ENCODE measurements at regions not wholly inside any gene's neighbourhood (a gene's known extent, or its start where the extent isn't known, plus 50 kb on each side); places are given as distances from the start of the nearest gene placed in this dataset.

DNA sequence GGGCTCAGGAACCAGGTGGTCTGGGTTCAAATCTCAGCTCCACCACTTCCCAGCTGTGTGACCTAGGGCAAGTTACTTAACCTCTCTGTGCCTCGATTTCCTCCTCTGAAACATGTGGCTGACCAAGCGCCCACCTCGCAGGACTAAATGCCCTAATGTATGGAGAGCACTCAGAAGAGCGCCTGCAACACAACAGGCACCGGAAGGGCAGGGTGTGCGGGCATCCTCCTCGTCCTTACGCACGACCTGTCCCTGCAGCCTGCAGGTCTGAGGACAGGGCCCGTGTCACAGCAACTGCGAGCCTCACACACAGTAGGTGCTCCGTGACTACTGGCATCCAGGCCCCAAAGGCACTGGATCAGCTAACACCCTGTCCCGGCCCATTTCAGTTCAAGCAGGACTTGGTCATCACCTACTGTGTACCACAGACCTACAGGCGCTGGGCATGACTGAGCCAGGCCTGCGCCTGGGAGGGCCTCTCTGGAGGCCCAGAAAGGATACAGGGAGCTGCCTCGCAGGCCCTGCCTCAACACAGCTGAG, 131.5 kb downstream of the NCOR2 start:
- Histone ChIP-seq H3K4me1 (replicated peaks in 1 of 2) (peaks cover 26 to 38% of the 10 kb centered on the region in 2 donors), H3K27ac (peak overlapping the region in 1 of 2 donors; percentile 37), H3K4me3 (no peak overlapping the region)
- in situ Hi-C loops (cut with MboI; ENCODE audit: low pct_unique_long_range_greater_than_20kb in 2 of 9, low sequenced_read_pairs in 9 of 9, unreplicated experiment in 9 of 9): no loop called here
- ATAC-seq (replicated peaks in 6 of 8): peak in 3 of 8 experiments; percentile 1 to 6 (median 5)
- WGBS, 10 experiments: 97 to 100% methylated on average over 2 to 9 of the region's 16 CpGs; no CpG with 5 or more reads in 8 of the 10 experiments

DNA sequence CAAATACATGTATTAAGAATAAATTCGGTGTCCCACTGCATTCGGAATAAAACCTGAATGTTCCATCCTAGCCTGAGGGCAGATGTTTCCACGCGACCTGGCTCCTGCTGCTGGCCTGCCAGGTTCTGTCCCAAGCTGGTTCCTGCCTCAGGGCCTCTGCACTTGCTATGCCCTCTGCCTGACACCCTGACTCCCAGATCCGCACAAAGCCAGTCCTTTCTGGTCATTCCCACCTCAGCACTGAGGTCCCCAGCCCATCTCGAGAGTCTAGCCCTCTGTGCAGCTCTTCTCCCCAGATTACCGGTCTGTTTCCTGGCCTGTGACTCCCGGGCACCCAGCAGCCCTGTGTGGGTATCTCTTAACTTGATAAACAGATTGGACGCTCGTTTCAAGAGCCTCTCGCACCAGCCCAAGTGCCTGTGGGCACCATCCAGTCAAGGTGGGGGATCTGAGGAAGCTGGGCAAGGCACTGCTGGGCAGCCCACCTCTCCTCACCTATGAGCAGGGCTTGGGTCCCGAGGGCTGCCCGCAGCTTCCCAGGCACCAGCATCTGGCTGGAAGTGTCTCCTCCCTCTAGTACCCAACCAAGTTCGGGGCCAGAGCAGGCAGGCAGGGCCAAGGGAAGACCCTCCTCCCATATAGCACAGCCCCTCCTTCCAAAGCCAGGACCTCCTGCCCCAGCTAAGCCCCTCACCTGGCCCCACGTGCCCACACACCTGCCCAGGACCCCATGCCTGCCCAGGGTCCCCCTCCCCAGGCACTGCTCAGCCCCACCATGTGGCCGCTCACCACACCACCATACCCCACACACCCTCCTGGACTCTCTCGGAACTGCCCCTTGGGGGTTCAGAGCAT, 132.2 kb downstream of the NCOR2 start:
- 0 to 92% (median 74%) methylated on average over 1 to 10 of the region's 17 CpGs; no CpG with 5 or more reads in 2 of the 10 experiments for WGBS, 10 experiments
- in situ Hi-C loops (cut with MboI; ENCODE audit: low pct_unique_long_range_greater_than_20kb in 2 of 9, low sequenced_read_pairs in 9 of 9, unreplicated experiment in 9 of 9): no loop called here
- no peak overlapping the region for H3K4me3 ChIP-seq
- ATAC-seq (replicated peaks in 6 of 8): peak in 4 of 8 experiments; percentile 4 to 32 (median 26)
- peak overlapping the region; percentile 45 to 80 for H3K27ac ChIP-seq
- H3K4me1 ChIP-seq (replicated peaks in 1 of 2): peaks cover 26 to 38% of the 10 kb centered on the region in 2 donors

DNA sequence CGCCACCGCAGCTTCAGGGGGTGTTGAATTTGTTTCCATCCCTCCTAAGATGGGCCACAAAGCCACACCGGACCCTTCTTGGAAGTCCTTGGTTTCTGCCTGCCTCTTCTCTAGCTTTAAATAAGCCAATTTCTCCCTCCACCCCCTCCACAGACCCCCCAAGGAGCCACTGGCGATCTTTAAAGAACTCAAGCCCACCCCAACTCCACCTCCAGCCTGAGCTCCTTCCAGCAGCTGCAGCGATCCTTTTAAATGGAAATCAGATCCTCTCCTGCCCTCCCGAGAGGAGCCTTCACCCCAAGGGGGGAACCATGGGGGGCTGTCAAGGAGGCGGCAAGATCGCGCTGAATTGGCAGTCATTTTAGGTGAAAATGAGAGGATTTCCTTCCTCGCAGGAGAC, 133.1 kb downstream of the NCOR2 start:
- H3K4me1 ChIP-seq (replicated peaks in 1 of 2): peaks cover 27 to 41% of the 10 kb centered on the region in 2 donors
- 7 to 100% (median 14%) methylated on average over 1 to 4 of the region's 10 CpGs; no CpG with 5 or more reads in 7 of the 10 experiments for WGBS, 10 experiments
- no peak overlapping the region for H3K4me3 ChIP-seq
- H3K27ac ChIP-seq: peak overlapping the region; percentile 59 to 80
- in situ Hi-C loops (cut with MboI; ENCODE audit: low pct_unique_long_range_greater_than_20kb in 2 of 9, low sequenced_read_pairs in 9 of 9, unreplicated experiment in 9 of 9): no loop called here
- peak in 4 of 8 experiments; percentile 5 to 33 (median 26) for ATAC-seq (replicated peaks in 6 of 8)

DNA sequence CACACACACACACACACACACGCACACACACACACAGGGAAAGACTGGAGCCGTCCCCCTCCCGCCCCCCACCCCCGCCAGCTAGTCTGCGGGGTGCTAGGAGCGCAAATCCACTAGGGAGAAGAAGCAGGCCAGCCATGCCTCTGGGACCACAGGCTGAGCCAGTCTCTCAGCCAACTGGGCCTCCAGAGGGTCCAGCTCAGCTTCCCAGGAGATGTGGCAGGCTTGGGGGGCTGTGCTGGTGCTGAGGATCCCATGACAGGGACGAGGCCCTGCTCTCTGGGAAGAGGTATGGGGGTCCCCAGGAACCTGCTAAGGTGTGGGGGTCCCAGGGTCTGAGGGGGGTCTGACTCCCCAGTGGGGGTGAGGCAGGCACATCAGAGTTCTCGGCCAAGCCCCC, 133.5 kb downstream of the NCOR2 start:
- Histone ChIP-seq H3K4me1 (replicated peaks in 1 of 2) (peaks cover 32 to 46% of the 10 kb centered on the region in 2 donors), H3K27ac (peak overlapping the region; percentile 59 to 80), H3K4me3 (no peak overlapping the region)
- peak in 5 of 8 experiments; percentile 51 to 61 (median 60) for ATAC-seq (replicated peaks in 6 of 8)
- in situ Hi-C loops (cut with MboI; ENCODE audit: low pct_unique_long_range_greater_than_20kb in 2 of 9, low sequenced_read_pairs in 9 of 9, unreplicated experiment in 9 of 9): no loop called here
- no CpG with 5 or more reads among the region's 8 CpGs for WGBS, 10 experiments

DNA sequence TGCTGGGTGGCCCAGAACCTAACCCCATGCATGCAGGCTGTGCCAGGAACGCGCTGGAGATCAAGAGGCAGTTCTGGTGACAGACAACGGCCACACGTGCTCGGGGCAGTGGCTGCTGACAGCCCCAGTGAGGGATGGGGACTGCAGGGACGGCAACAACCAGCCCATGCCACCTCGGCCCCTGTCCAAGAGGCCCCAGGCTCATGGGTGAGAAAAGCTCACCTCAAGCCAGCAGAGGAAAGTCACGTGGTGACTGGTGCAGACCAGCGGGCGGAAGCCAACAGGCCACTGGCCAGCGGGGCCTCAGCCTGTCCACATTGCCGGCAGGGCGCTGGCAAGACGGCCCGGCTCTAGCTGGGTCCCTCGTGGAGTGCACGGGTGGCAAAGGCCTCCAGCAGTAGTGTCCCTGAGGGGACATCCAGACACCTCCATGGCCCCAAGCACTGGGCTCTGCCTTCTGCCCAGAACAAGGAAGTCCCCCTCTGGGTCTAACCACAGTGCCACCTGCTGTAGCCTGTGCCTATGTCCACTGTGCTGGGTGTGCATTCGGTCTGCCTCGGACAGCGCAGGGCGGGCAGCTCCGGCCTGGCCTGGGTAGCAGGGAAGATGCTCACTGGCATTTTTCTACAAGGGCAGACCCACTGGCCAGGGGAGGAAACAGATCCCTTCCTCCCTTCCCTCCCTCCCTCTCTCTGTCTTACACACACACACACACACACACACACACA, 134.1 kb downstream of the NCOR2 start:
- Histone ChIP-seq H3K4me1 (replicated peaks in 1 of 2) (peaks cover 37 to 51% of the 10 kb centered on the region in 2 donors), H3K4me3 (no peak overlapping the region), H3K27ac (peak overlapping the region; percentile 59 to 80)
- peak in 5 of 8 experiments; percentile 29 to 45 (median 41) for ATAC-seq (replicated peaks in 6 of 8)
- WGBS, 10 experiments: 72 to 95% (median 83%) methylated on average over 4 to 6 of the region's 22 CpGs; no CpG with 5 or more reads in 7 of the 10 experiments
- in situ Hi-C loops (cut with MboI; ENCODE audit: low pct_unique_long_range_greater_than_20kb in 2 of 9, low sequenced_read_pairs in 9 of 9, unreplicated experiment in 9 of 9): no loop called here

DNA sequence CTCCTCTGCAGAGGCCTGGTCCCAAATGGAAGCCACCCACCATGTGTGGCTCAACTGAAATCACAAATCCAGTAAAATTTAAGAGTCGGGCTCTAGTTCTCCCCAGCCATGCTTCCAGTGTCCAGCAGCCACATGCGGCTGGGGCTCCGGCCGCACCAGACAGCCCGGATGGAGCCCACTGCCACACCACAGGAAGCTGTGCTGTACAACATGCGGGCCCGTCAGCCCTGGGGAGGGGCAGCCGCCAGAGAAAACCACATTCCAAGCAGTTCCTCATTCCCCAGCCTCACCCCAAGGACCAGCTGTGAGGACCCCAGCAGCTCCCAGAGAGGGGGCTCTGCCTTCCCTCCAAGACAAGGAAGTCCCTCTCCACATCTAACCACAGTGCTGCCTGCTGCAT, 135.0 kb downstream of the NCOR2 start:
- WGBS, 10 experiments: 90 to 100% (median 100%) methylated on average over 1 to 2 of the region's 8 CpGs; no CpG with 5 or more reads in 5 of the 10 experiments
- no peak overlapping the region for H3K4me3 ChIP-seq
- in situ Hi-C loops (cut with MboI; ENCODE audit: low pct_unique_long_range_greater_than_20kb in 2 of 9, low sequenced_read_pairs in 9 of 9, unreplicated experiment in 9 of 9): no loop called here
- H3K27ac ChIP-seq: no peak overlapping the region
- peaks cover 47 to 61% of the 10 kb centered on the region in 2 donors for H3K4me1 ChIP-seq (replicated peaks in 1 of 2)
- ATAC-seq (replicated peaks in 6 of 8): no peak

DNA sequence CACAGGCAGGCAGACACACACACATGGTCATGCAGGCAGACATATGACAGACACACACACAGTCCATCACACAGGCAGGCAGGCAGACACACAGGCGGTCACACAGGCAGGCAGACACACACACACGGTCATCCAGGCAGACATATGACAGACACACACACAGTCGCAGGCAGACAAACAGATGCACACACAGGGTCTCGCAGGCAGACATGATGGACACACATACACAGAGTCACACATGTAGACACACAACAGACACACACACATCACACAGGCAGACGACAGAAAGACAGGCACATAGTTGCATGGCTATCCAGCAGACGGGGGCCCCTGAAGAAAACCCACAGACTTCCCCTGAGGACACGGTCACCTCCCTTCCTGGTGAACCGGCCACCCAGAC, 135.4 kb downstream of the NCOR2 start:
- H3K27ac ChIP-seq: no peak overlapping the region
- no peak for ATAC-seq (replicated peaks in 6 of 8)
- WGBS, 10 experiments: 60 to 100% (median 87%) methylated on average over 1 to 3 of the region's 8 CpGs; no CpG with 5 or more reads in 5 of the 10 experiments
- no peak overlapping the region for H3K4me3 ChIP-seq
- peaks cover 51 to 65% of the 10 kb centered on the region in 2 donors for H3K4me1 ChIP-seq (replicated peaks in 1 of 2)
- in situ Hi-C loops (cut with MboI; ENCODE audit: low pct_unique_long_range_greater_than_20kb in 2 of 9, low sequenced_read_pairs in 9 of 9, unreplicated experiment in 9 of 9): no loop called here

DNA sequence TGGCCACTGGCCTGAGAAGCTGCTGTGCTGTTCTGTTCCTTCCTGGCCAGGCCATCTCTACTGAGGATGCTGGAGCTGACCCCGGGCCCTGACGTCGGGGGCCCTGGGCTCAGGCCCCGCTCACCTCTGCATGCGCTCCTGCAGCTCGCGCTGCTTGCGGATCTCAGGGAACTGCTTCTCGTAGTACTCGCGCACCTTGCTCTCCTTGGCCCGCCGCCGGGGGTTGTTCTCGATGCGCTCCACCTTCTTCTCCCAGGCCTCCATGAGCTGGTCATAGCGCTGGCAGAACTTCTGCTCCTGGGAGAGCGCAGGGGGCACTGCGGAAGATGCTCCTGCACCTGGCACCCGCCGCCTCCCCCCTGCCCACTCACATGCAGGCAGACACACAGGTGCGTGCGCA, 135.6 kb downstream of the RFLNA start:
- no peak overlapping the region for H3K27ac ChIP-seq
- WGBS, 10 experiments: 93 to 100% (median 100%) methylated on average over 4 to 7 of the region's 23 CpGs; no CpG with 5 or more reads in 6 of the 10 experiments
- in situ Hi-C loops (cut with MboI; ENCODE audit: low pct_unique_long_range_greater_than_20kb in 2 of 9, low sequenced_read_pairs in 9 of 9, unreplicated experiment in 9 of 9): no loop called here
- no peak overlapping the region for H3K4me3 ChIP-seq
- ATAC-seq (replicated peaks in 6 of 8): no peak
- H3K4me1 ChIP-seq (replicated peaks in 1 of 2): peaks cover 63 to 73% of the 10 kb centered on the region in 2 donors

DNA sequence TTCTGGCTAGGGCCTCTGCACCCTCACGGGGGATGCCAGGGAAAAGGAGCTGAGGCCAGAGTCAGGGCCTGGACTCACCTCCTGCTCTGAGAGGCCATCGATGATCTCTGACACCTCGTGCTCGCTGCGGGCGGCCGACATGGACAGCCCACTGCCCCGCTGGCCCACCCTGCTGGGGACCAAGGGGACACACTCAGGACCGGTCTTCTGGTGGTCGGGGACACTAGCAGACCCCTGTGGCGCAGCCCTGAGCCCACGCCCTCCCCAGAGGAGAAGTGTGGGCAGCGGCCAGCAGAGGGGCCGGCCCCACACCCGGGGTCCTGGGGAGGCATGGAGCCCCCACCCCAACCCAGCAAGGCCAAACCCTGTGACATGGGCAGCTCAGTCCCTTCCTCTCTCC, 134.6 kb downstream of the RFLNA start:
- Histone ChIP-seq H3K4me1 (replicated peaks in 1 of 2) (peaks cover 63 to 64% of the 10 kb centered on the region in 2 donors), H3K27ac (peak overlapping the region; percentile 80 to 83), H3K4me3 (no peak overlapping the region)
- in situ Hi-C loops (cut with MboI; ENCODE audit: low pct_unique_long_range_greater_than_20kb in 2 of 9, low sequenced_read_pairs in 9 of 9, unreplicated experiment in 9 of 9): no loop called here
- 100% methylated on average over 1 of the region's 15 CpGs; no CpG with 5 or more reads in 9 of the 10 experiments for WGBS, 10 experiments
- ATAC-seq (replicated peaks in 6 of 8): no peak

DNA sequence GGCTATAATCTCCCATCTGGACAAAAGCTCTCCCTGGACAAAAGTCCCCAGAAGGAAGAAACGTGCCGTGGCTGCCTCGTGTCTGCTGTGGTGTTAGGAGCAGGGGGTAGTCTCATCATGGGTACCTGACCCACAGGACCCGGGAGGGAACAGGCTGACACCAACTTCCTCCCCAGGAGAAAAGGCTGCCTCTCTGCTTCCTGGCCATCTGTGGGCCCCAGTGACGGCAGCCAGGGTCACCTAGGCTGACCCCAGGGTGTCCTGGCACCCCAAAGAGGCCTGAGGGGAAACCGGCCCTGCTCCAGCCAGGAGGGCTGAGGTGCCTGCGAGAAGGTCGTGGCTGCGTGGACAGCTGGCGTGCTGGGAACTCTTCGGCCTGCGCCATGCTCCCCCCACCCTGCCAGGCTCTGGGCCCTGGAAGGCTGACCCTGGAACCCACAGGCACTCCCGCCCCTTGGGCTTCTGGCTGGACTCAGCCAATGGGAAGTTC, 133.9 kb downstream of the RFLNA start:
- in situ Hi-C loops (cut with MboI; ENCODE audit: low pct_unique_long_range_greater_than_20kb in 2 of 9, low sequenced_read_pairs in 9 of 9, unreplicated experiment in 9 of 9): no loop called here
- no peak overlapping the region for H3K4me3 ChIP-seq
- peaks cover 57 to 58% of the 10 kb centered on the region in 2 donors for H3K4me1 ChIP-seq (replicated peaks in 1 of 2)
- ATAC-seq (replicated peaks in 6 of 8): peak in 4 of 8 experiments; percentile 3 to 16 (median 10)
- WGBS, 10 experiments: 0 to 80% (median 26%) methylated on average over 1 to 4 of the region's 13 CpGs; no CpG with 5 or more reads in 6 of the 10 experiments
- H3K27ac ChIP-seq: peak overlapping the region; percentile 80 to 83

DNA sequence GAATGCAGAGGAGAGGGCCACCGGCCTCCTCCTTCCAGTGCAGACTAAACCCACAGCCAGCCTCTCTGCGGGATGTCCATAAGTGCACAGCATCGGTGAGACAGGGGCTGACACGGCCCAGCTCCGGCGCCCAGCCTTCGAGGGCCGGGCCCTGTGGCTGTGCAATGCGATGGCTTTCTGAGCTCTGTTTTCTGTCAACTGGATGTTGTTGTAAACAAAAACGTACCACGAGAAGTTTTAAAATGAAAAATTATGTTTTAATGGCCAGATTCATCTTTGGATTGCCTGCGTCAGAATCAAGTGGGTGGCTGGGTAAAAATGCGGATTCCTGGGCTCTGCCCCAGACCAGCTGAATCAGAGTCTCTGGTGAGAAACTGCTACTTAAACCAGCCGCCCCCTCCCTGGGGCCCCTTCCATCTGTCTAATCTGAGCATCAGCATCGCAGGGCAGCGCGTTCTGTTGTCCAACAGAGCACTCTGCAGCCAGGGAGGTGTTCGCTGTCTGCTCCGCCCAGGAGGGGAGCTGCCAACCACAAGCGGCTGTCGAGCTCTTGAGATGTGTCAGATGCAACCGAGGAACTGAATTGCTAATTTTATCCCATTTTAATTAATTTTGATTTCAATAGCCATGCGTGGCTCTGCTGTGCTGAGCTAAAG, 133.4 kb downstream of the RFLNA start:
- peak; percentile 59 to 95 (median 70) for ATAC-seq (replicated peaks in 6 of 8)
- in situ Hi-C loops (cut with MboI; ENCODE audit: low pct_unique_long_range_greater_than_20kb in 2 of 9, low sequenced_read_pairs in 9 of 9, unreplicated experiment in 9 of 9): no loop called here
- no peak overlapping the region for H3K4me3 ChIP-seq
- peaks cover 55 to 56% of the 10 kb centered on the region in 2 donors for H3K4me1 ChIP-seq (replicated peaks in 1 of 2)
- WGBS, 10 experiments: 0 to 60% (median 24%) methylated on average over 1 to 12 of the region's 23 CpGs; no CpG with 5 or more reads in 1 of the 10 experiments
- peak overlapping the region; percentile 80 to 83 for H3K27ac ChIP-seq
